Prostate gland (tissue), 2 donors: ENCODE measurements at regions not wholly inside any gene's neighbourhood (a gene's known extent, or its start where the extent isn't known, plus 50 kb on each side); places are given as distances from the start of the nearest gene placed in this dataset.

Experiments
- POLR2A ChIP-seq: fragments of 450-650 bp; IDR thresholded peaks from one replicate; pipeline ENCODE4 v1.6.1; 2016; ENCODE audit warnings: antibody characterized with exemption, mild to moderate bottlenecking
- POLR2AphosphoS5 ChIP-seq: sonication (generic); formaldehyde crosslinking; IDR thresholded peaks from one replicate; pipeline ENCODE4 v1.6.1; 2017; ENCODE audit warnings: antibody characterized with exemption
- TF ChIP-seq, protein P1 (sequence below), 4 experiments: fragments of 200-600 bp in 2 of 4; fragments of 450-650 bp in 2 of 4; sonication (generic) in 2 of 4; IDR thresholded peaks; 1 replicate in 3 of 4; 2 replicates in 1 of 4; pipeline ENCODE4 v1.5.1; 2016 to 2019; ENCODE audit warnings: antibody characterized with exemption in 4 of 4, mild to moderate bottlenecking in 2 of 4, moderate library complexity in 2 of 4

DNA sequence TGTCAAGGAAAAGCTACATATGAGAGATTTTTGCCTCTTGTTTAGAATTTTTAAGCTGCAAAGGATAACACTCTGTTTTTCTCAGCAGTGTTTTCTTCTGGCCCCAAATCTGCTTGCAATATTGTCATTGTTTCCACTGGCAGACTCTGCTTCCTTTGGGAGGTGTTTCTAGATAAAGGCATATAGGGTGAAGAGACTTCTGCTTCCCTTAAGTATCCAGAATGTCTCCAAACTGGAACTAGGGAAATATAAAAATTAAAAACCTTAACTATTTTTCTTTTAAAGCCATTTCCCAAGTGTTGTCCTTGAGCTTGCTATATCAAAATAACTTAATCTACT lies 225.8 kb downstream of the CGGBP1 start:
- TF ChIP-seq, protein P1, sequence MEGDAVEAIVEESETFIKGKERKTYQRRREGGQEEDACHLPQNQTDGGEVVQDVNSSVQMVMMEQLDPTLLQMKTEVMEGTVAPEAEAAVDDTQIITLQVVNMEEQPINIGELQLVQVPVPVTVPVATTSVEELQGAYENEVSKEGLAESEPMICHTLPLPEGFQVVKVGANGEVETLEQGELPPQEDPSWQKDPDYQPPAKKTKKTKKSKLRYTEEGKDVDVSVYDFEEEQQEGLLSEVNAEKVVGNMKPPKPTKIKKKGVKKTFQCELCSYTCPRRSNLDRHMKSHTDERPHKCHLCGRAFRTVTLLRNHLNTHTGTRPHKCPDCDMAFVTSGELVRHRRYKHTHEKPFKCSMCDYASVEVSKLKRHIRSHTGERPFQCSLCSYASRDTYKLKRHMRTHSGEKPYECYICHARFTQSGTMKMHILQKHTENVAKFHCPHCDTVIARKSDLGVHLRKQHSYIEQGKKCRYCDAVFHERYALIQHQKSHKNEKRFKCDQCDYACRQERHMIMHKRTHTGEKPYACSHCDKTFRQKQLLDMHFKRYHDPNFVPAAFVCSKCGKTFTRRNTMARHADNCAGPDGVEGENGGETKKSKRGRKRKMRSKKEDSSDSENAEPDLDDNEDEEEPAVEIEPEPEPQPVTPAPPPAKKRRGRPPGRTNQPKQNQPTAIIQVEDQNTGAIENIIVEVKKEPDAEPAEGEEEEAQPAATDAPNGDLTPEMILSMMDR (IDR thresholded peaks at IDR 0.05) = no peak
- TF ChIP-seq POLR2A = no peak
- TF ChIP-seq POLR2AphosphoS5 = no peak
